Lower lobe of right lung (tissue), 2 donors: ENCODE measurements at regions not wholly inside any gene's neighbourhood (a gene's known extent, or its start where the extent isn't known, plus 50 kb on each side); places are given as distances from the start of the nearest gene placed in this dataset.
"Not testable (repeated sequence)": the region's sequence is repeated elsewhere in the genome, so short reads cannot be mapped to it uniquely, and the experiment has no call there.

Experiments used
- ATAC-seq, 2 donors: fragments of 200-7000 bp; cut with Tn5 transposase; one replicate each; pipeline ENCODE4 v1.9.1; 2020 to 2022; ENCODE audit warnings: mild to moderate bottlenecking in 2 of 2, moderate library complexity in 2 of 2
- DNase-seq: peaks from one replicate; pipeline ENCODE4 v3.0.0-alpha.2; 2020
- H3K27ac ChIP-seq: fragments of 200-600 bp; one replicate; pipeline ENCODE4 v1.8.0; 2022
- H3K27me3 ChIP-seq: fragments of 200-600 bp; one replicate; pipeline ENCODE4 v1.8.0; 2022; ENCODE audit warnings: low read depth
- H3K36me3 ChIP-seq: fragments of 200-600 bp; one replicate; pipeline ENCODE4 v1.8.0; 2022; ENCODE audit warnings: mild to moderate bottlenecking
- H3K4me1 ChIP-seq: fragments of 200-600 bp; one replicate; pipeline ENCODE4 v1.8.0; 2022
- H3K4me3 ChIP-seq: fragments of 200-600 bp; one replicate; pipeline ENCODE4 v1.8.0; 2022; ENCODE audit warnings: mild to moderate bottlenecking
- H3K9me3 ChIP-seq: fragments of 200-600 bp; one replicate; pipeline ENCODE4 v1.8.0; 2022
- CTCF ChIP-seq: fragments of 200-600 bp; IDR thresholded peaks from one replicate; pipeline ENCODE4 v1.8.0; 2022; ENCODE audit warnings: antibody characterized with exemption, mild to moderate bottlenecking
- intact Hi-C: fragments of 100-400 bp; cut with DNase I; formaldehyde crosslinking; loops from one replicate; pipeline ENCODE4 v1.11.0; 2022
- donor health status: DM: no; HTN: yes; CAD: no; lungs with severe emphysema.

DNA sequence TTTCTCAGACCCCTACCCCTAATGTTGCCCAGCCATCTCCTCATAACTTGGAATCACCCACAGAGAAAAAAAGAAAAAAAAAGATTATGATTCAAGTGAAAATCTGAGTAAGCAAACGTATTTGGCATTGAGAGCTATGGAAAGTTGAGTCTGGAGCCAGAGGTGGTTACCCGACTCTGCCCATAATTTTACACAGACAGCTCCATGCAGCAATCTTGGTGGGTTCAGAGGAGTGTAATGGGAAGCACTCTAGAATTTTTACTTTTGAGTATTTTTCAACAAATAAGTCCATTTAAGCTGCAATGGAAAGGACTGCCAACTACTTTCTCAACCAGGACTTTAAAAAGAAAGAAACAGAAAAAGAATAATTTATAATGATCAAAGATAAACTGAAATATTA is 62.7 kb downstream of the ZC3H11B start:
- Histone ChIP-seq H3K9me3 (no peaks in the 10 kb centered on the region), H3K27ac (no peak overlapping the region), H3K36me3 (no peaks in the 10 kb centered on the region), H3K27me3 (no peaks in the 10 kb centered on the region), H3K4me1 (no peaks in the 10 kb centered on the region), H3K4me3 (no peak overlapping the region)
- ATAC-seq (no peak), DNase-seq (no peak)
- no peak for TF ChIP-seq CTCF
- intact Hi-C loops, result no loop called here

DNA sequence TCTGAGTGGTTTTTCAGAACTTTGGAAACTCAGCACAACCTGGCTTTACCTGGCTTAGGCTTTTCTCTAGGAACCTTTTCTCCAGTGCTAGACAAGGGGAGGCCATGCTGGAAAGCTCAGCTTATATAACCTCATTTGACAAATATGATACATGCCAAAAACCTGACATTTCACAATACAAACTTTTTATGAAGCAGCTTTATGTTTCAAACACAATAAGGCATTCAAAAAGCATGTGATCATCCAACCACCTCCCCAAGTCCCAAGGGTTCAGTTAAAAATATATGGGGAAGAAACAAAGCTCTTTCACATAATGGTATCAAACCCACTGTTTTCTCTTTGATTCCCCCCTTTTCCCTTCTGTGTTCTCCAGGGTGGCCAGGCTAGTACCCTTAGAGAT is 63.7 kb downstream of the ZC3H11B start:
- intact Hi-C loops, result no loop called here
- no peak for ATAC-seq
- DNase-seq, result no peak
- no peak overlapping the region for H3K4me3 ChIP-seq
- H3K27ac ChIP-seq, result no peak overlapping the region
- H3K4me1 ChIP-seq, result no peaks in the 10 kb centered on the region
- no peaks in the 10 kb centered on the region for H3K27me3 ChIP-seq
- TF ChIP-seq CTCF, result no peak
- H3K36me3 ChIP-seq, result no peaks in the 10 kb centered on the region
- no peaks in the 10 kb centered on the region for H3K9me3 ChIP-seq

GRCh38 chr1:219548386-219548785 is 64.5 kb downstream of the ZC3H11B start:
- ATAC-seq (no peak), DNase-seq (no peak)
- no peaks in the 10 kb centered on the region for H3K27me3 ChIP-seq
- no peak for TF ChIP-seq CTCF
- no peaks in the 10 kb centered on the region for H3K4me1 ChIP-seq
- no peak overlapping the region for H3K27ac ChIP-seq
- H3K4me3 ChIP-seq, result no peak overlapping the region
- no peaks in the 10 kb centered on the region for H3K36me3 ChIP-seq
- intact Hi-C loops, result no loop called here
- no peaks in the 10 kb centered on the region for H3K9me3 ChIP-seq

- H3K36me3 ChIP-seq, DNase-seq, H3K9me3 ChIP-seq, H3K4me1 ChIP-seq, H3K4me3 ChIP-seq, H3K27ac ChIP-seq, ATAC-seq, H3K27me3 ChIP-seq, intact Hi-C loops: not testable (repeated sequence)
These were observed 67.1 kb downstream of the ZC3H11B start for GRCh38 chr1:219545756-219546155.

DNA sequence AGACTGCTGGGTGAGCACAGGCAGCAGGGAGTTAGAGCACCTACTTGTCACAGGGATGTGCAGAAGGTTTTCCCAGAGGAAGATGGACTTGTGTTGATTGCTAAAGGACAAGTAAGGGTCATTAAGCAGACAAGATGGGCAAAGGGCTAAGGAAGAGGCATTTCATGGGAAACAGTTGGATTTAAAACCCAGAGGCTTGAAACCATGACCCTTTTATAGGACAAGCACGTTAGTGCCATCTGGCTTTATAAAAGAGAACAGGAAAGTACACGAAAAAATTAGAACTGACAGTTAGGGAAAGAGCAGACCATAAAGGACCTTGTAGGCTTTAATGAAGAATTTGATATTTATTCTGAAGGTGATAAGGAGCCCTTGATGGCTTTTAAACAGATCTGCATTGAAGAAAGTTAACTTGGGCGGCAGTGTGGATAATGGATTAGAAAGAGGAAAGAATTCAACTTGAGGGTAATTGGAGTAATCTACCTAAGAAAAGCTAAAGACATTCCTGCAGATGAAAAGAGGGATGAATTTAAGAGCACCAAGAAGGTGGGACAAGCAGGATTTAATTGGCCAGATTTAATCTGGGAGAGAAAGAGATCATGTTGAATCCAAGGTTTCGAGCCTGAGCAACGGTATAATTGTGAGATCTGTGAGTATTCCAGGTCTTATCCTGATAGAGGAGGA is 68.6 kb downstream of the ZC3H11B start:
- H3K9me3 ChIP-seq, result no peaks in the 10 kb centered on the region

More for the DNA sequence above, 68.6 kb downstream of the ZC3H11B start:
- no peak for TF ChIP-seq CTCF
- Histone ChIP-seq H3K36me3 (no peaks in the 10 kb centered on the region), H3K4me3 (no peak overlapping the region), H3K4me1 (no peaks in the 10 kb centered on the region), H3K27ac (no peak overlapping the region), H3K27me3 (no peaks in the 10 kb centered on the region)
- ATAC-seq (no peak), DNase-seq (no peak)
- intact Hi-C loops, result no loop called here
